Amygdala (tissue), 56 donors: ENCODE measurements at regions not wholly inside any gene's neighbourhood (a gene's known extent, or its start where the extent isn't known, plus 50 kb on each side); places are given as distances from the start of the nearest gene placed in this dataset.
"Not testable (repeated sequence)": the region's sequence is repeated elsewhere in the genome, so short reads cannot be mapped to it uniquely, and the experiment has no call there.

ENCODE experiments used
- DNase-seq, 56 donors: peaks; one replicate each; lab custom pipeline; 2025; lab: John Stamatoyannopoulos, UW

DNA sequence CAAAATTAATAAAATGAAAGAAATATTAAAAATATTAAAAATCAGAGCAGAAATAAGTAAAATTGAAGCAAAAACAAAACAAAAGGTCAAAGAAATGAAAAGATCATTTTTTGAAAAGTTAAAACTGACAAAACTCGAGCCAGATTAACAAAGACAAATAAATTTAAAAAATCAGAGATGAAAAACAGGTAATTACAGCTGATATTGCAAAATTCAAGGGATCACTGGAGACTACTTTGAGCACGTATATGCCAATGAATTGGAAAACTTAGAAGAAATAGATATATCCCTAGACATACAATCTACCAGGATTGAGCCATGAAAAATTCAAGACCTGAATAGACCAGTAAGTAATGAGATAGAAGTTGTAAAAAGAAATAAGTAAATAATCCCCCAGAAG, 446.2 kb upstream of the EYS start:
- DNase-seq, result no peak

GRCh38 chr6:66149132-66149531, 442.1 kb upstream of the EYS start:
- DNase-seq, result no peak

DNA sequence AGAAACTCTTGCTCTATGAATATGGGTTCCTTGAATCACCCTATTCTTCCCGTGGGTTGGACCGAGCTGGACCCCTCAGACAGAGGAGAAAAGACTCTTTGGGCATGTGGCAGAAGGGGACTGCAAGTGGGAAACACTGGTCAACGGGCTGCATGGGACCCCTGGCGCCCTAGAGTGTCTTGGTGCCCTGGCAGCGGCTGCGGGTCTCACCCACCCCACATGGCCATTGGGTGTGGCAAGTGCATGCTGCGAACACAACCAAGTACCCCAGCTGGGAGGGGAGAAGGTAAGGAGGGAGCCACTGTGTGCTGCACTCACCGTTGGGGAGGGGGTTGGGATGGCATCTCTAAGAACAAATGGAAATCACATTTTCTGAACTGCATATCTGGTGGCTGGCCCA, 438.8 kb upstream of the EYS start:
- no peak for DNase-seq

DNA sequence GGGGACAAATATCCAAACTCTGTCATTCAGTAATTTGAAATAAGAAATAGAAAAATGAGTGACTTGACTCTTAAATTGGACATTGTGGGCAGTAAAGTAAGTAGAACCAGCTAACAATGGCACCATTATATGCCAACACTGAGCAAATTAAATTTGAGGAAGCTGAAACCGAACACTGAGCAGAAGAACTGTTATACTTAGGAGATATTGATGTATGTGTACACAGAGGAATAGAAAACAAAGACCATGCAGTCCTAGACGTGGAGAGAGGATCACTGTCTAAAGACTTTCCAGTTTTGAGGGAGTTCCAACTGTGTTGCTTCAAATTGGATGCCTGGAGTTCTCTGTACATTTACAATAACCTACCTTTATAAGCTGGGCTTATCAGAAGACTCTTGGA, 427.0 kb upstream of the EYS start:
- DNase-seq, result no peak

DNA sequence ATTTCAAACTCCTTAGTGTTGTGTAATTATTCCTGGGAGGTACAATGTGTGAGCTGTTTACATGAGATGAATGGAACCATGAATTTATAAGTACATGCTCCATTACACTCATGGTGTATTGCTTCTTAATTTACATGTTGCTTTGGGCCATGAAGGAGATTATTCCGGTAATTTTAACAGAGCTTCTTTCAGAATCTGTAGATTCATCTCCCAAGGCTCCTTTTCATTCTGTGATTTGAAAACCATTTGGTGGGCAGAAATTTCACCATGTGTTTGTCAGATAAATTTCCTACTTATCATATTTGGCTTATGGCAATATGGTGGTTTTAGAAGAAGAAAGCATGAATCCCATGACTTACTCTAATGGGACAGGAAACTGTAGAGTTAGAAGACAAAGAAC, 421.6 kb upstream of the EYS start:
- no peak for DNase-seq

DNA sequence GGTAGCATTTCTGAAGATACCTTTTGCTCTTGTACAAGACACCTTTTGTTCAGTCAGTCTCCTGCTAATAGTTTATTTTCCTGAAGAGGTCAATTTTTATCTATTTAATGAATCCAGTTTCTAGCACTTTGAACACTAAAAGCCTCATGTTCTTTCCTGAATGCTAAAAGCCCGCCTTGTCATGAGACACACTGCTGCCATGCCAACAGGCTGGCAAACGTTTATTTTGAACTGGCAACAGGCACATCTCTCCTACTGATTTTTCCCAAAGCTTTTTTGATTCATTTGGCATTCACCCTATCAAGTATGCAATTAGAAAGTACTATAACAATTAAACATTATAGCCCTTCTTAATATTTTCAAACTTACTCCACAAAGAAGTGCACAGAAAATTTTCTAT, 421.2 kb upstream of the EYS start:
- DNase-seq, result peak in 11 of 56 donors; percentile 1 to 43 (median 12)

DNA sequence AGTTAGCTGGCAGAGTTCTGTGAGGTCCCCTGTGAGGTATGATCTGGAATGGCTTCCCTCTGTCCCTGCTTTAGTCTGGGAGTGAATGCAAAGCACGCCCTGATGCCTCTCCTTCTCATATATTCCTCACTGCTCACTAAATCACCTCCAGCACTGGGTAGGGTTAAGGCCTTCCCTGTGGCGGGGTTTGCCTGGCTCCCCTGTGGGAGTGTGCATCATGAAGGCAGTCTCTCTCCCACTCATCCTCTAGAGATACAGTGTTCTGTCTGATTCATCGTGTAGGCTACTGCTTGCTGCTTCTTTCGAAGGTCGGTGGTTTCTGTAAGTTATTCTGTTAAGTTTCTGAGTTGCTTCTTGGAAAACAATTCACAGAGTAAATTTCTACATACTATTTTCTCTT, 420.0 kb upstream of the EYS start:
- peak in 1 of 56 donors; percentile 0 for DNase-seq

DNA sequence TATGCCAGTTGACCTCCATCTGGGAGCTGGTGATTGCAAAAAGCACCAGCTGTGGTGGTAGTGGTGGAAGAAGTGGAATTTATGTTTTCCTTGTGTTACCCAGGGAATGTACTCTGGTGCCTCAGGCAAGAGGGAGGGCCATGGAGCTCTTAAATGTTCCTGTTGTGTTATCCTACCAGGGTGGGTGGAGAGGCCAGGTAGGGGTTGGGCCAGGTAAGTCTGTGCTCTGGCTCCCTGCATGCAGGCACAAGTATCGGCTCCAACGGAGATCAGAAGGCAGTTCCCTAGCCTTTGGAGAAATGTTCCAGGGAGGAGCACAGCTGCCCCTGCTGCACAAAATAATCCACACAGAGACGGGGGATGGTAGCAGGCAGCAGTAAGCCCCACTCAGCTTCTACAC, 419.3 kb upstream of the EYS start:
- DNase-seq, result no peak

GRCh38 chr6:66103954-66104353, 396.9 kb upstream of the EYS start:
- no peak for DNase-seq

- DNase-seq, result no peak
Measured at GRCh38 chr6:66103354-66103753, 396.3 kb upstream of the EYS start.

DNA sequence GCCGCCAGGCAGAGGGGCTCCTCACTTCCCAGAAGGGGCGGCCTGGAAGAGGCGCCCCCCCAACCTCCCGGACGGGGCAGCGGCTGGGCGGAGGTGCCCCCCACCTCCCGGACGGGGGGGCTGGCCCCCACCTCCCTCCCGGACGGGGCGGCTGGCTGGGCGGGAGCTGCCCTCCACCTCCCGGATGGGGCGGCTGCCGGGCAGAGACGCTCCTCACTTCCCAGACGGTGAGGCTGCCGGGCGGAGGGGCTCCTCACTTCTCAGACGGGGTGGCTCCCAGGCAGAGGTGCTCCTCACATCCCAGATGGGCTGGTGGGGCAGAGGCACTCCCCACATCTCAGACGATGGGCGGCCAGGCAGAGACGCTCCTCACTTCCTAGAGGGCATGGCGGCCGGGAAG, 389.7 kb upstream of the EYS start:
- no peak for DNase-seq

GRCh38 chr6:66094615-66095014, 387.6 kb upstream of the EYS start:
- DNase-seq, result no peak

DNA sequence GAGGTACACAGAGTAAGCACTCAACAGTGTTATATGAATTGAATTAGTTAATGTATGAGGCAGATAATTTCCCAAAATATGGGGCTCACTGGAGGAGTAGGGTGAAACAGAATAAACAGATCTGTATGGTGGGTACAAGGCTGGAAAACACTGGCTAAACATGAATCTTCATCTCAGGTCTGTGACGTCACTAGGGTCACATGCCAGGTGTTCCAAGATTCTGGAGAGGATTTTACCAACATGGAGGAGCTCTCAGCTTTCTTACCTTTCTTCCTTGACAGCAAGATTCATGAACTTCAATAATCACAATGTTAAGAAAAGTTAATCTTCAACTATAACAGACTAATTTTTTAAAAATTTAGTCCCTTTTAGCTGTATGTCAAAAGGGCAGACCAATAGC, 385.3 kb upstream of the EYS start:
- DNase-seq, result not testable (repeated sequence)

GRCh38 chr6:66086532-66086931, 379.5 kb upstream of the EYS start:
- no peak for DNase-seq

DNA sequence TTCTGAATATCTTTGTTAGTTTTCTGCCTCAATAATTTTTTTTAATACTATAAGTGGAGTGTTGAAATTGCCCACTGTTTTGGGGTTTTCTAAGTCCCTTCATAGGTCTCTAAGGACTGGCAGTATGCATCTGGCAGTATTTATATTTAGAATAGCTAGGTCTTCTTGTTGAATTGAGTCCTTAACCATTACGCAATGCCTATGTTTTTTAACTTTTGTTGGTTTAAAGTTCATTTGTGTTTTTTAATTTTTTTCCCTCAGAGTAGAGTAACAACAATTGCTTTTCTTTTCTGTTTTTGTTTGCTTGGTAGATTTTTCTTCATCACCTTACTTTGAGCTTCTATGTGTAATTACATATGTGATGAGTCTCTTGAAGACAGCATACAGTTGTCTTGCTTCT, 375.9 kb upstream of the EYS start:
- DNase-seq, result no peak

GRCh38 chr6:66068907-66069306, 361.9 kb upstream of the EYS start:
- no peak for DNase-seq

DNA sequence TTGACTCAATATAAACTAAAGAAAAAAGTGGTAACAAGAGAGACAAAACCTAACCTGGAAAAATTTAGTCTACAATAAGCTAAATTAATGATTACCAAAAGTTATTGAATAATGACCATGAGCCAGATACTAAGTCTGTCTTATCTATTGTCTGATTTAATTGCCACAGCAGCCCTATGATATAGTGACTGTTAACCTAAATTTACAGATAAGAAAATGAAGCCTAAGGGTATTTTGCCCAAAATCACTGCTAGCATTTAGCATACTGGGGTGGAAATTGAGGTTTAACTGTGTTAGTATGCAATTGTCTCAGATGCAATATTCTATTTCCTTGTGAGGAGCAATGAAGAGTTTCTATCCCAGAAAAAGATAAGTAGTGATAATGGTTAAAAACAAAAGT, 361.0 kb upstream of the EYS start:
- DNase-seq, result no peak

- DNase-seq, result no peak
Measured at GRCh38 chr6:66065313-66065712, 358.3 kb upstream of the EYS start.

GRCh38 chr6:66057034-66057433, 350.0 kb upstream of the EYS start:
- DNase-seq, result no peak

GRCh38 chr6:66054967-66055366, 347.9 kb upstream of the EYS start:
- no peak for DNase-seq

DNA sequence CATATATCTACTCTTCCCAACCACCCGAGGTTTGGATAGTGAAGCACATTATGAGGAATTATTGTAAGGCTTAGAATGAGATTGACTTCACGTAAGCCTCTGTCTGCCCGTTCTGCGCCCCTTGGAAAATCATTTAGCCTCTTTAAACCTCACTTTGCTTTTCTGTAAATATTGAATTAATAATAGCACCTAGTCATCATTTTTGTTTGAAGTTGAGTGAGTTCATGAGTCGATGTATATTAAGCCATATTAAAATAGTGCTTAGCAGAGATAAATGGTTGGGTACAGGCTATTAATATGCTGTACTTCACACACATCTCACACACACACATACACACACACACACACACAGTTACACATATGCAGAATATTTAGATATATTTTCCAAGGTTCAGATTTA, 344.8 kb upstream of the EYS start:
- no peak for DNase-seq

DNA sequence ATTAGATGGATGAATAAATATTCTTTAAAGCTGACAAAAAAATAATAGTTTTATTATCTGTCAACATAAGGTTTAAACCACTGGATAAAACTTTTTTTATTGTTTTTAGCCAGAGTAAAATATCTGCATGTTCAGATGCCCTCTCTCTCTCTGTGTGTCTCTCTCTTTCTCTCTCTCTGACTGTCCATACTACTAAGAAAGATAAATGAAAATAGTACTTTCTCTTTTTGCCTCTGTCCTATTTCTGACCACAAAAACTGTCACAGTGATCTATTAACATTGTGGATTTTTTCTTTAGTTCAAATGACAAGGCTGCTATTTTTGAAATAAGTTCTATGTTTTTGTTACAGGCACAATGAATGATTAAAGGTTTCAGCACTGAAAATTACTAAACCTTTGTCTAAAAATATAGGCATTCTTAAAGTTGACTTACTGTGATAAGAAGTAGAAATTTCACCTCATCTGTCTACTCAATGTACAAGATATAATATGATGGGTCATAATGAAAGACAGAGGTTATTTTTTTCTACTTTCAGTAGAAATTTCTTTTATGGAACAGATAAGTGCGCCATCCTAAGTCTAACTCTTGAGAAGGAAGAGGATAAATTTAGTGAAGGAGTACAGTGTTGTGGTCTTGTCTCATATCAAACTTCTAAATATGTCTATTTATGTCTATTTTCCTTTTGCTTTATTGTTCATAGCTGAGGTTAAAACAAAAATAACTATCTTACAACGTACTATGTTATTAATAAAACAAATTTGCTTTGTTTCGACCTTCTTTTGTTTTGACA, 341.9 kb upstream of the EYS start:
- no peak for DNase-seq

- DNase-seq, result no peak
Measured at GRCh38 chr6:66032626-66033025, 325.6 kb upstream of the EYS start.
